Peyer's patch (tissue), 4 donors: ENCODE measurements at regions not wholly inside any gene's neighbourhood (a gene's known extent, or its start where the extent isn't known, plus 50 kb on each side); places are given as distances from the start of the nearest gene placed in this dataset.

Experiments used
- DNase-seq, 3 donors: peaks; one replicate each; pipeline ENCODE4 v3.0.0-alpha.2; 2017 to 2019
- H3K27ac ChIP-seq, 4 donors: fragments of 200-600 bp; sonication (generic); one replicate each; pipeline ENCODE4 v1.5.1; 2016 to 2019
- H3K27me3 ChIP-seq, 2 donors: fragments of 200-600 bp; sonication (generic); one replicate each; pipeline ENCODE4 v1.5.1; 2019
- H3K36me3 ChIP-seq, 3 donors: fragments of 200-600 bp; sonication (generic); one replicate each; pipeline ENCODE4 v1.5.1; 2016 to 2019
- H3K4me1 ChIP-seq, 4 donors: fragments of 200-600 bp; sonication (generic); one replicate each; pipeline ENCODE4 v1.5.1; 2016 to 2019
- H3K4me3 ChIP-seq, 4 donors: fragments of 200-600 bp; sonication (generic); 1 replicate in 3 of 4; 2 replicates in 1 of 4; pipeline ENCODE4 v1.5.1; 2016 to 2019; ENCODE audit warnings: mild to moderate bottlenecking in 1 of 4
- H3K9me3 ChIP-seq, 4 donors: fragments of 200-600 bp; sonication (generic); one replicate each; pipeline ENCODE4 v1.5.1; 2016 to 2019; ENCODE audit warnings: mild to moderate bottlenecking in 1 of 4
- CTCF ChIP-seq, 6 experiments: fragments of 450-650 bp in 4 of 6; fragments of 200-600 bp in 2 of 6; sonication (generic) in 1 of 6; IDR thresholded peaks; one replicate each; pipeline ENCODE4 v1.5.1; 2017 to 2019; ENCODE audit warnings: antibody characterized with exemption in 6 of 6, mild to moderate bottlenecking in 3 of 6, moderate library complexity in 1 of 6
- POLR2A ChIP-seq, 2 donors: fragments of 450-650 bp; IDR thresholded peaks; one replicate each; pipeline ENCODE4 v1.5.1; 2017; ENCODE audit warnings: antibody characterized with exemption in 2 of 2, mild to moderate bottlenecking in 2 of 2, moderate library complexity in 2 of 2

- no peak for DNase-seq
- TF ChIP-seq CTCF (IDR thresholded peaks at IDR 0.05): no peak
- no peak for TF ChIP-seq POLR2A (IDR thresholded peaks at IDR 0.05)
- Histone ChIP-seq H3K9me3 (no peaks in the 10 kb centered on the region), H3K27me3 (no peaks in the 10 kb centered on the region), H3K4me3 (no peak overlapping the region), H3K36me3 (no peaks in the 10 kb centered on the region), H3K4me1 (no peaks in the 10 kb centered on the region), H3K27ac (no peak overlapping the region)
These were observed 200.2 kb downstream of the OSR1 start for GRCh38 chr2:19158211-19158610.

GRCh38 chr2:19156646-19157045 lies 201.8 kb downstream of the OSR1 start:
- no peaks in the 10 kb centered on the region for H3K27me3 ChIP-seq
- no peak for DNase-seq

GRCh38 chr2:19150726-19151125 lies 207.7 kb downstream of the OSR1 start:
- no peaks in the 10 kb centered on the region for H3K27me3 ChIP-seq
- no peak for DNase-seq
- H3K27ac ChIP-seq: no peak overlapping the region
- TF ChIP-seq CTCF (IDR thresholded peaks at IDR 0.05) (no peak), POLR2A (IDR thresholded peaks at IDR 0.05) (no peak)
- H3K9me3 ChIP-seq: peaks cover 0 to 3% (median 0%) of the 10 kb centered on the region in 4 donors
- H3K36me3 ChIP-seq: no peaks in the 10 kb centered on the region
- no peak overlapping the region for H3K4me3 ChIP-seq
- H3K4me1 ChIP-seq: no peaks in the 10 kb centered on the region

More at GRCh38 chr2:19156646-19157045, 201.8 kb downstream of the OSR1 start:
- Histone ChIP-seq H3K9me3 (no peaks in the 10 kb centered on the region), H3K27ac (no peak overlapping the region), H3K4me1 (no peaks in the 10 kb centered on the region), H3K36me3 (no peaks in the 10 kb centered on the region), H3K4me3 (no peak overlapping the region)
- TF ChIP-seq POLR2A (IDR thresholded peaks at IDR 0.05) (no peak), CTCF (IDR thresholded peaks at IDR 0.05) (no peak)

GRCh38 chr2:19146867-19147266 lies 211.6 kb downstream of the OSR1 start:
- no peaks in the 10 kb centered on the region for H3K4me1 ChIP-seq
- H3K9me3 ChIP-seq: peaks cover 0 to 3% (median 0%) of the 10 kb centered on the region in 4 donors
- no peak overlapping the region for H3K27ac ChIP-seq
- H3K4me3 ChIP-seq: no peak overlapping the region
- H3K36me3 ChIP-seq: no peaks in the 10 kb centered on the region
- DNase-seq: no peak
- no peak for TF ChIP-seq POLR2A (IDR thresholded peaks at IDR 0.05)
- TF ChIP-seq CTCF (IDR thresholded peaks at IDR 0.05): no peak
- H3K27me3 ChIP-seq: no peaks in the 10 kb centered on the region

- H3K9me3 ChIP-seq: no peaks in the 10 kb centered on the region
- TF ChIP-seq CTCF (IDR thresholded peaks at IDR 0.05) (no peak), POLR2A (IDR thresholded peaks at IDR 0.05) (no peak)
- H3K27me3 ChIP-seq: no peaks in the 10 kb centered on the region
- H3K27ac ChIP-seq: no peak overlapping the region
- H3K4me3 ChIP-seq: no peak overlapping the region
- H3K4me1 ChIP-seq: no peaks in the 10 kb centered on the region
- DNase-seq: no peak
- no peaks in the 10 kb centered on the region for H3K36me3 ChIP-seq
These were observed 217.0 kb downstream of the OSR1 start for GRCh38 chr2:19141234-19142004.
